CD4-positive, alpha-beta T cell (primary cell): ENCODE measurements at regions not wholly inside any gene's neighbourhood (a gene's known extent, or its start where the extent isn't known, plus 50 kb on each side); places are given as distances from the start of the nearest gene placed in this dataset.

Source experiments
- ATAC-seq: fragments of 200-7000 bp; cut with Tn5 transposase; one replicate; pipeline ENCODE4 v1.10.0; 2022; ENCODE audit warnings: mild to moderate bottlenecking; ENCODE audit not compliant: poor library complexity
- CTCF ChIA-PET: fragments of 350-600 bp; sonication (Branson Sonifier 250); formaldehyde crosslinking; loops from one replicate; lab custom pipeline; 2021; ENCODE audit warnings: antibody characterized with exemption, inconsistent platforms; lab: Charles Lee
- POLR2A ChIA-PET: fragments of 350-600 bp; sonication (Branson Sonifier 250); formaldehyde crosslinking; loops from one replicate; lab custom pipeline; 2021; ENCODE audit warnings: antibody characterized with exemption, inconsistent platforms; lab: Charles Lee
- DNase-seq, 14 experiments: peaks; one replicate each; pipeline ENCODE4 v3.0.0-alpha.2; 2013 to 2020; ENCODE audit warnings: mixed read lengths in 2 of 14
- H3K27ac ChIP-seq, 2 donors: one replicate each; pipeline versions ENCODE4 v1.5.1 to v1.7.0; 2013; ENCODE audit warnings: low read length in 2 of 2, low read depth in 1 of 2, mild to moderate bottlenecking in 1 of 2
- H3K27me3 ChIP-seq, 2 experiments: 1 replicate in 1 of 2; 2 replicates in 1 of 2; pipeline versions ENCODE4 v1.6.1 to v1.7.0; 2013; ENCODE audit warnings: low read length in 2 of 2, control low read depth in 1 of 2, mild to moderate bottlenecking in 1 of 2, moderate library complexity in 1 of 2; ENCODE audit not compliant: insufficient read depth in 2 of 2, control insufficient read depth in 1 of 2
- H3K36me3 ChIP-seq: one replicate; pipeline ENCODE4 v1.6.1; 2013; ENCODE audit warnings: low read length, control low read depth; ENCODE audit not compliant: insufficient read depth
- H3K4me1 ChIP-seq: one replicate; pipeline ENCODE4 v1.6.1; 2013; ENCODE audit warnings: low read length, control low read depth; ENCODE audit not compliant: insufficient read depth
- H3K4me3 ChIP-seq: one replicate; pipeline ENCODE4 v1.5.1; 2013; ENCODE audit warnings: mild to moderate bottlenecking, low read length, moderate library complexity
- H3K9me3 ChIP-seq, 2 experiments: 1 replicate in 1 of 2; 2 replicates in 1 of 2; pipeline versions ENCODE4 v1.6.1 to v1.7.0; 2013; ENCODE audit warnings: low read length in 2 of 2, mild to moderate bottlenecking in 2 of 2, control low read depth in 1 of 2, moderate library complexity in 1 of 2; ENCODE audit not compliant: control insufficient read depth in 1 of 2, insufficient read depth in 1 of 2
- H3K27ac Mint-ChIP-seq: one replicate; pipeline ENCODE4 v1.8.0; 2020; ENCODE audit warnings: mixed read lengths
- H3K27me3 Mint-ChIP-seq: one replicate; pipeline ENCODE4 v1.8.0; 2021; ENCODE audit warnings: mixed read lengths
- H3K36me3 Mint-ChIP-seq: one replicate; pipeline ENCODE4 v1.8.0; 2021; ENCODE audit warnings: low read depth, mixed read lengths
- H3K4me1 Mint-ChIP-seq: one replicate; pipeline ENCODE4 v1.8.0; 2021; ENCODE audit warnings: low read depth, mixed read lengths
- H3K4me3 Mint-ChIP-seq: one replicate; pipeline ENCODE4 v1.8.0; 2020; ENCODE audit warnings: mild to moderate bottlenecking, mixed read lengths
- H3K9me3 Mint-ChIP-seq: one replicate; pipeline ENCODE4 v1.8.0; 2020; ENCODE audit warnings: mixed read lengths
- CTCF ChIP-seq: fragments of 200-600 bp; IDR thresholded peaks from one replicate; pipeline ENCODE4 v1.8.0; 2022; ENCODE audit warnings: antibody characterized with exemption, mild to moderate bottlenecking
- intact Hi-C, 2 experiments: fragments of 100-400 bp; cut with DNase I in 1 of 2; cut with micrococcal nuclease in 1 of 2; formaldehyde crosslinking; loops; one replicate each; pipeline versions ENCODE4 v1.15.1 to v1.9.0; 2023 to 2025; cut with DNase I, micrococcal nuclease

DNA sequence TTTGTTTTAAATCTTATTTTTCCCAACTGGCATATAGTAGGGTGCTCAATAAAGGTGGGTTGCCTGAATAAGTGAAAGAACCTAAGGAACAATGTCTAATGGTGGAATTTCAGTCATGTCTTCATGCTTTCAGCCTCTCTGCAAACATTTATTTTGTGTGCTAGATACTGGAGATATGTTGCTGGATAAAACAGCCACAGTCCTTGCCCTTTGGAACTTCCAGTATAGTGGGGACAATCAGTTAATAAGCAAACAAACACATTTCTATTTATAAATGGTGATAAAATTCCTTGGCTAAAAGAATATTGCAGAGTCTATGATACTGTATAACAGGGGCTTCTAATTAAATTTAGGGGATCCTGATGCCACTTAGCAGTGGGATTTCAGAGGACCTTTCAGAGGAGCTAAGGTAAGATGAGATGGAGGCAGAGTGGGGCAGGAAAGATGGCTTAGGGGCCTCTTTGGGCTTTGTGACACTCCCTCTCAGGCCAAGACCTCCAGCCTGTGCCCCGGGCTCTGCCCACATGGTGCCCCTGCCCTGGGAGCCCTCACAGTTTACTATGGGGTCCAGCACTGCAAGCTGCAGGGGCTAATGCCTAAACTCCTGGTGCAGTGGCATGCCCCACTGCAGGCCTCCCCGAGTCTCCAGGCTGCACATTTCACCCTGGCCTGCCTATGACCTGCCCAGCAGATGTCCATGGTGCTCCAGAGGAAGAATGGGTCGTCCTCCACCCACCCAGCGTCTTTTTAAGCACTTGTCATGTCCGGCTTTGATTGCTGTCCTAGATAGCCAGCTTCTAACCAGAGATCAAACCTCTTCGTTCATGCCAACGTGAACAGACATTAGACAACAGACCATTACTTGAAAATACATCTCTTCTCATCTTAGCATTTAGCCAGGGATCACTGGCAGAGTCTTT, 61.6 kb upstream of the PRR23C start:
- Mint-ChIP-seq H3K9me3 (no peaks in the 10 kb centered on the region), H3K4me1 (no peaks in the 10 kb centered on the region), H3K36me3 (no peaks in the 10 kb centered on the region), H3K4me3 (no peak overlapping the region), H3K27ac (no peak overlapping the region), H3K27me3 (peaks cover 4% of the 10 kb centered on the region)
- DNase-seq, result no peak
- H3K36me3 ChIP-seq, result no peaks in the 10 kb centered on the region
- no peak for ATAC-seq
- no peak overlapping the region for H3K27ac ChIP-seq
- CTCF ChIA-PET, result no interaction called here
- intact Hi-C loops, result no loop called here
- peaks cover 2 to 3% of the 10 kb centered on the region in 2 experiments for H3K27me3 ChIP-seq
- TF ChIP-seq CTCF, result no peak
- no peaks in the 10 kb centered on the region for H3K4me1 ChIP-seq
- H3K9me3 ChIP-seq, result peaks cover 0 to under 1% of the 10 kb centered on the region in 2 experiments
- POLR2A ChIA-PET, result no interaction called here
- no peak overlapping the region for H3K4me3 ChIP-seq

- H3K4me1 Mint-ChIP-seq, result peaks cover 7% of the 10 kb centered on the region
- no peaks in the 10 kb centered on the region for H3K36me3 Mint-ChIP-seq
- H3K27ac Mint-ChIP-seq, result no peak overlapping the region
- Histone ChIP-seq H3K27me3 (peaks cover 2 to 7% of the 10 kb centered on the region in 2 experiments), H3K4me1 (peaks cover 8% of the 10 kb centered on the region), H3K27ac (no peak overlapping the region), H3K4me3 (no peak overlapping the region), H3K36me3 (no peaks in the 10 kb centered on the region), H3K9me3 (no peaks in the 10 kb centered on the region)
- H3K4me3 Mint-ChIP-seq, result no peak overlapping the region
- no peak for TF ChIP-seq CTCF
- H3K9me3 Mint-ChIP-seq, result no peaks in the 10 kb centered on the region
- H3K27me3 Mint-ChIP-seq, result peaks cover 16% of the 10 kb centered on the region
- CTCF ChIA-PET, result no interaction called here
- no peak for DNase-seq
- intact Hi-C loops, result no loop called here
- no peak for ATAC-seq
- POLR2A ChIA-PET, result no interaction called here
Observed at GRCh38 chr3:139107424-139108252, 62.9 kb upstream of the PRR23C start.

DNA sequence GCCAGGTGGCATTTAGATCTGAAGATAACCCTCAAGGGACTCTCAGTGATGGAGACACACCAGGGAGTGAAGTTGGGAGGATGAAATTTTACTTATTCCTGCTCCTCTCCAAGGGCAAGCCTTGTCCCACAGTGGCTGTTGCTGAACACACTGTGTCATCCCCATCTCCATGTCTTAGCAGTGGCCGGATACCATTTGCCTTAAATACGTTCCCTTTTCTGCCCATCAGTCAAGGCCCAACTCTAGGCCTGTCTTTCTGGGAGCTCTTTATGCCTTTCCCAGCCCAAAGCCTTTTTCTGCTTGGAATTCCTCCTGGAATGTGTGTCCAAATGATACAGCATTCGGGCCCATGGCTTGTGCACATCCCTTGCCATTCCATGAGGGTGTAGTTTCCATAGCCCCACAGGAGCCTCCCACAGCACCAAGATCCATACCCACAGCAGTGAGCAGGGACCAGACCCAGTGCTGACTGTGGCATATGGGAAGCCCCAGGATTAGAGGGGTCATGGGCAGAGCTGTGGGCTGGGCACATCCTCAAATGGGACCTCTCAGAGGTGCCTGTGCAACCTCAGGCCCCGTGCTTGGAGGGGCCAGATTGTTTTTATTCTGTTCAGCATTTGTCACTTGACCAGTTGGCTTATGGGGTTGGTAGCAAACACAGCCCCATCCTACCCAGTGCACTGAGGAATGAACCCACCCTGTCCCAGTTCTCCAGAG, 63.7 kb upstream of the PRR23C start:
- ATAC-seq, result no peak
- Mint-ChIP-seq H3K4me3 (no peak overlapping the region), H3K9me3 (no peaks in the 10 kb centered on the region), H3K4me1 (peaks cover 7% of the 10 kb centered on the region), H3K36me3 (no peaks in the 10 kb centered on the region), H3K27me3 (peaks cover 24% of the 10 kb centered on the region), H3K27ac (no peak overlapping the region)
- no peaks in the 10 kb centered on the region for H3K36me3 ChIP-seq
- no peak for DNase-seq
- no peaks in the 10 kb centered on the region for H3K9me3 ChIP-seq
- POLR2A ChIA-PET, result no interaction called here
- peaks cover 8% of the 10 kb centered on the region for H3K4me1 ChIP-seq
- H3K4me3 ChIP-seq, result no peak overlapping the region
- intact Hi-C loops, result no loop called here
- TF ChIP-seq CTCF, result no peak
- H3K27me3 ChIP-seq, result peaks cover 2 to 7% of the 10 kb centered on the region in 2 experiments
- H3K27ac ChIP-seq, result no peak overlapping the region
- CTCF ChIA-PET, result no interaction called here
